Osteocyte (in vitro differentiated cells): ENCODE measurements at regions not wholly inside any gene's neighbourhood (a gene's known extent, or its start where the extent isn't known, plus 50 kb on each side); places are given as distances from the start of the nearest gene placed in this dataset.
"Not testable (repeated sequence)": the region's sequence is repeated elsewhere in the genome, so short reads cannot be mapped to it uniquely, and the experiment has no call there.

Experiments used
- DNase-seq: peaks from one replicate; pipeline ENCODE4 v3.0.0; 2021; ENCODE audit warnings: mixed read lengths; ENCODE audit not compliant: unreplicated experiment; ENCODE audit errors: extremely low spot score
- H3K27ac Mint-ChIP-seq: one replicate; pipeline ENCODE4 v1.8.0; 2021; ENCODE audit warnings: mild to moderate bottlenecking, mixed read lengths; ENCODE audit not compliant: unreplicated experiment
- H3K27me3 Mint-ChIP-seq: one replicate; pipeline ENCODE4 v1.8.0; 2021; ENCODE audit warnings: mixed read lengths; ENCODE audit not compliant: unreplicated experiment
- H3K36me3 Mint-ChIP-seq: one replicate; pipeline ENCODE4 v1.8.0; 2021; ENCODE audit warnings: mixed read lengths; ENCODE audit not compliant: unreplicated experiment
- H3K4me1 Mint-ChIP-seq: one replicate; pipeline ENCODE4 v1.8.0; 2021; ENCODE audit warnings: mixed read lengths; ENCODE audit not compliant: unreplicated experiment
- H3K4me3 Mint-ChIP-seq: one replicate; pipeline ENCODE4 v1.8.0; 2021; ENCODE audit warnings: mild to moderate bottlenecking, moderate library complexity, mixed read lengths; ENCODE audit not compliant: unreplicated experiment
- H3K9me3 Mint-ChIP-seq: one replicate; pipeline ENCODE4 v1.8.0; 2021; ENCODE audit warnings: mixed read lengths; ENCODE audit not compliant: unreplicated experiment

GRCh38 chr3:91485891-91486290, 2378.5 kb downstream of the EPHA3 start:
- H3K27ac Mint-ChIP-seq, DNase-seq, H3K4me1 Mint-ChIP-seq, H3K36me3 Mint-ChIP-seq, H3K4me3 Mint-ChIP-seq, H3K27me3 Mint-ChIP-seq: not testable (repeated sequence)
- peaks cover 16% of the 10 kb centered on the region for H3K9me3 Mint-ChIP-seq

GRCh38 chr3:91497712-91498111, 2390.3 kb downstream of the EPHA3 start:
- H3K4me1 Mint-ChIP-seq, H3K36me3 Mint-ChIP-seq, H3K27me3 Mint-ChIP-seq, DNase-seq, H3K27ac Mint-ChIP-seq, H3K4me3 Mint-ChIP-seq: not testable (repeated sequence)
- peaks cover 27% of the 10 kb centered on the region for H3K9me3 Mint-ChIP-seq

GRCh38 chr3:91499850-91500249, 2392.4 kb downstream of the EPHA3 start:
- H3K27ac Mint-ChIP-seq, H3K4me1 Mint-ChIP-seq, H3K4me3 Mint-ChIP-seq, H3K36me3 Mint-ChIP-seq, H3K27me3 Mint-ChIP-seq, DNase-seq: not testable (repeated sequence)
- H3K9me3 Mint-ChIP-seq, result peaks cover 31% of the 10 kb centered on the region

GRCh38 chr3:91504874-91505273, 2397.5 kb downstream of the EPHA3 start:
- not testable (repeated sequence) for H3K27ac Mint-ChIP-seq, H3K4me1 Mint-ChIP-seq, H3K27me3 Mint-ChIP-seq, H3K36me3 Mint-ChIP-seq, H3K4me3 Mint-ChIP-seq, DNase-seq
- peaks cover 25% of the 10 kb centered on the region for H3K9me3 Mint-ChIP-seq
